Activated CD8-positive, alpha-beta memory T cell treated with anti-CD3 and anti-CD28 coated beads for 1 hour (primary cell): ENCODE measurements at regions not wholly inside any gene's neighbourhood (a gene's known extent, or its start where the extent isn't known, plus 50 kb on each side); places are given as distances from the start of the nearest gene placed in this dataset.

ENCODE experiments used
- DNase-seq, 2 donors: peaks; one replicate each; pipeline ENCODE4 v3.0.0-alpha.2; 2020; ENCODE audit warnings: low read depth in 1 of 2; ENCODE audit errors: extremely low read depth in 1 of 2

DNA sequence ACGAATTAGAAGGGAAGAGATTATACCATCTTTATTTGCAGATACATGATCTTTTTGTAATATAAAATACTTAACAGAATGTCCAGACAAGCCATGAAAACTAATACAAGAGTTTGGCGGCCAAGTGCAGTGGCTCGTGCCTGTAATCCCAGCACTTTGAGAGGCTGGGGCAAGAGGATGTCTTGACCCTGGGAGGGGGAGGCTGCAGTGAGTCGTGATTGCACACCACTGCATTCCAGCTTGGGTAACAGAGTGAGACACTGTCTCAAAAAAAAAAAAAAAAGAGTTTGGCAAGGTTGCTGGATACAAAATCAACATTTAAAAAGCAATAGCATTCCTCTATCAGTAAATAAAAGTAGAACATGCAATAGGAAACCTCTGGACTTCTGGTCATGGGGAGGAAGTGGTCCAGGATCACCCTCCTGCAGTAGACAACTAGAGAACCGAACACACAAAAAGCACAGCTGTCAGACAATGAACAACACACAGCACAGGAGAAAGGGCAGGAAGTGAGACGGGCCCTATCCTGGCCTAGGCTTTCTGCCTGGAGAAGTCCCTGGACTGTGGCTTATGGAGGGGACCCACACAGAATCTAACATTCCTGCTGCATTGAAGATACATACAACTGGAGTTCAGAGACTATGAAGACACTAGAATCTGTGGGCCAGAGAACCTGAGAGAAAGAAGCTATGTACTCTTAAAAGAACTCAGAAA is 118.9 kb upstream of the ARL4C start:
- no peak for DNase-seq

DNA sequence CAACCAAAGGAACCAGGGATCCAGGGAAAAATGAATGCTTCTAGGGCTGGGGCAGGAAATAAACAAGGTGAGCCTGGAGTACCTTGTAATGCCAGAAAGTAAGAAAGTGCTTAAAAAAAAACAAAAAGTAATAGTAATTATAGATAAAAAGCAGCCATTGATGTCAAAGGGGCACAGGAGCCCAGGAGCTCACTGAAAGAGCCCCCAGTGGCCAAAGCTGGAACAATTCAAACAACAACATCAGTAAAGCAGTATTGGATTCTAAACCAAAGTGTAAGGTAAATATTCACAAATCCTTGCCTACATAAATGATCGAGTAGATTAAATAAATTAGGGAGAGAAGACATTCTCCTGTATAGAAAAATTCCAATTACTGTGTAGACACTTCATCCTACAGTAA is 114.3 kb upstream of the ARL4C start:
- no peak for DNase-seq

DNA sequence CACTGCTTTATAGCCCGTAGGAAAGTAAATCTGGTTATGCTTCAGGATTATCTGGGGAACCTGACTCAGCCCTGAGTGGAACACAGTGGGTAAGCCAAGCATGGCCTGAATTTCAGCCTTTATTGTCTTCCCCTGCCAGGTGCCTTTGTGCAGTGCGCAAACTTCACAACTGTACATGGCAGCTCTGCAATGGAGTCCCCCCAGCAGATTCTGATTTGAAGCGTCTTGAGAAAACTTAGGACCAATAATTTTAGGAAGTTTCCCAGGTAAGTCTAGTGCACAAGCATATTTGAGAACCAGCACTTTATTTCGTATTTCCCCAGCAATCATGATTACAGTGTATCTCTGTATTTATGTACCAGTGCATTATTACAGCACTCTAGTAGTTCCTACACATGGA is 112.1 kb upstream of the ARL4C start:
- no peak for DNase-seq

DNA sequence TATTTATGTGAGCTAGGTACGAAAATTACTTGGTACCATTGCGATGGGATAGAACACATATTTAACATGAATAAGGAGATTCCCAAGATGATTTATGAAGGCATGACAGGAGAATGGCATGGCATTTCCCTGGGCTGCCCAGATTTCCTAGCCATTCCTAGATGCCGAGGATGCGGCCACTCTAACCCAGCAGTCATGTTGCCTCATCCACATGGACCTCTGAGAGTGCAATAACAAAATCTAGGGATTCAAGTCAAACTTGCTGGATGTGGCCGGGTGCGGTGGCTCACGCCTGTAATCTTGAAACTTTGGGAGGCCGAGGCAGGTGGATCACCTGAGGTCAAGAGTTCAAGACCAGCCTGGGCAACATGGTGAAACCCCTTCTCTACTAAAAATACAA is 110.8 kb upstream of the ARL4C start:
- DNase-seq: no peak

DNA sequence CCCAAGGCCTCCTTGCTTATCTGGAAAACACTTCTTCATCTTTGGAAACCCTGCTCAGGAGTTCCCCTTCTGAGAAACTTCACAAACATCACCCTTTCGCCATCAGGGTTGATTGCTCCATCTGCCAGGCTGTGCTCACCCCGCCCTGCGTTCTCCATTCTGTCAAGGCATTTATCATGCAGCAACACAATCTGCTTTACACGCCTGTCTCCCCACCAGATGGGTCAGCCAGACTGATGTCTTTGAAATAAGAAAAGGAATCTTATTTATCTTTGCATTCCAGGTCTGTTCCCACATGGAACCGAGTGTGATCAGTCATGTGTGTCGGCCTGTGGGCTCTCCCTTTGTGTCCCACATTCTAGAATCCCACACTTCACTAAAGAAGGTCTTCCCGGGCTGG is 110.0 kb upstream of the ARL4C start:
- no peak for DNase-seq

DNA sequence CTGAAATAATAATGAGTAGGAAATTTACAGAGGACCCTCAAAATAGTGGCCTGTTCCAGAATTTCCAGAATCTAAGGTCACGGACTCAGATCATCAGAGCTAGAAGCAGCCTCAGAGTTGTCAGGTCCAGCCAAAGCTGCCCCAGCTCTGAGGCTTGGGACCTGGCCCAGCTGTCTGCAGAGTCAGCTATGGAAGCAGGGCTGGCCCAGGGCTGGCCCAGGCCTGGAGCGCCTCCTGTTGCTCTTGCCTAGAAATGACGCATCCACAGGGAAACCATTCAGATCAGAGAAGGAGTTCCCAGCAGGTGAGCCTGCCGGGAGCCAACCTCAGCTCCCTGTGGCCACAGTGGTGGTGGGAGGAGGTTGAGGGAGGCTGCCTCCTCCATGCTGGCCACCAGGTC is 106.7 kb upstream of the ARL4C start:
- DNase-seq: no peak

DNA sequence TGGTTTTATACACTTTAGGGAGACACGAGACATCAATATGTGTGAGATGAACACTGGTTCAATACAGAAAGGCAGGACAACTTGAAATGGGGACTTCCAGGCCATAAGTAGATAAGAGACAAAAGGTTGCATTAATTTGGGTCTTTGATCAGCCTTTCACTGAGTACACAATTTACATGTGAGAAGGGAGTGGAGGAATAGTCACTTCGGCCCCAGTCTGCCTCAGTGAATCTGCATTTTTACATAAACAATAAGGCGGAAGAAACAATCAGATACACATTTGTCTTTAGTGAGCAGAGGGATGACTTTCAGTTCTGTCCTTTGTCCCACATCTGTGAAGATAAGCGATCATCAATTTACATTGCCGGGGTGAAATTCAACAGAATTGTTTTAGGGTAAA is 104.3 kb upstream of the ARL4C start:
- DNase-seq: no peak

DNA sequence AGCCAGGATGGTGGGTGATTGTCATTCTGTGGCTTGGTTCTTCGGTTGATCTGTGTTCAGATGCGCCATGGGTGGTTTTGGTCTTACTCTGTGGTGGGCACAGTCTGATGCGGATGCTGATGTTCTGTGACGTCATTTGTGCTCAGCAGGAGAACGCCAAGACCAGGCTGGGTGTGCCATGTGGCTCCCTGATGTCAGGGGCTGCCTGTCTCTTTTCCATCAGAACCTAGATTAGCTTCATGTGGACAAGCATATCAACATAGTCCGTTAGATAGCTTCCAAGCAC is 100.6 kb upstream of the ARL4C start:
- DNase-seq: no peak

DNA sequence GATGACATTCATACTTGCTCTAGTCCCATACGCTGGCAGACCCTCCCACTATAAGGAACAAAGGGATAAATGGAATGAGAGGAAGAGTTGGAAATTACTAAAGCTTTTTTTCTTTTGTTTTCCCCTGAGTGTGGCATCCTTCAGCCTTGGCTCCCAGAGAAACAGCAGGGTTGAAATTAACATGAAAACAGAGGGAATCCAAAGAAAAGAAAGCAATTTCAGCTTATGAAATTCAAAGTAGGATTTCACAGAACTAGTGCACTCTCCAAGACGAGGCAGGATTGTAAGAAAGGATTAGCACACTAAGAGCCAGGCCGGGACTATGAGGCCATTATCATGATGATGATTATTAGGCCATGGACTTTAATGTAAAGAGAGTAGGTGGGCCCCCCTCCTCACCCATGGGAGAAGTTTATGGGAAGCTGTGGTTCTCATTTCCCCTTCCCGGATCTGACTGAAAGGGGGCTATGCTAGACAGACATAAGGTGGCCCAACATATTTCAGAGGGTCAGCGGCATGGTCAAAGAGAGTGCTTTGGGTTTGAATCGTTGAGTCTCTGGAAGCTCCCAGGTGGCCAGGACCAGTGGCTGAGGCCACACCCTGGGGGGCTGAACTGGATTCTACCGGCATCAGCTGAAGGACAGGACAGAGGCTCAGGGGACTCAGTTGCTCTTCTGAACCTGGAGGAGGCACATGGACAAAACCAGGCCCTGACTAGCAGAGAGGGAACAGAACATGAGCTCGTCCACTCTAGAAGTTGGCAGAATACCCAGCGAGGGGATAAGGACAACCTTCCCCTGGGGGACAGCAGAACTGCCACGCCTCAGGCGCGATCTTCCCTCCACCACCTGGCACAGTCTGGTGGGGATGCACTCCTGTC is 100.1 kb upstream of the ARL4C start:
- DNase-seq: no peak

DNA sequence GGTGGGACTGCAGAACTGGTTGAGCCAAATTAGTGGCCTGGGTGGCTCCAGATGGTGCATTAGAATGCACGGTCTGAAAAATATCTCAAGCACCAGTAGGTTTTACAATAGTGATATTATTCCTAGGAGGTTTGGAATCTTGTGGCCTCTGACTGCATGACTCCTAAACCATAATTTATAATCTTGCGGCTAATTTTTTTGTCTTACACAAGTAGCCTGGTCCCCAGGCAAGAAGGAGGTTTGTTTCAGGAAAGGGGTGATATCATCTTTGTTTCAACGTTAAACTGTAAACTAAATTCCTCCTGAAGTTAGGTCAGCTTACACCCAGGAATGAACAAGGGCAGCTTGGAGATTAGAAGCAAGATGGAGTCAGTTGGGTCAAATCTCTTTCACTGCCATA is 98.9 kb upstream of the ARL4C start:
- no peak for DNase-seq

DNA sequence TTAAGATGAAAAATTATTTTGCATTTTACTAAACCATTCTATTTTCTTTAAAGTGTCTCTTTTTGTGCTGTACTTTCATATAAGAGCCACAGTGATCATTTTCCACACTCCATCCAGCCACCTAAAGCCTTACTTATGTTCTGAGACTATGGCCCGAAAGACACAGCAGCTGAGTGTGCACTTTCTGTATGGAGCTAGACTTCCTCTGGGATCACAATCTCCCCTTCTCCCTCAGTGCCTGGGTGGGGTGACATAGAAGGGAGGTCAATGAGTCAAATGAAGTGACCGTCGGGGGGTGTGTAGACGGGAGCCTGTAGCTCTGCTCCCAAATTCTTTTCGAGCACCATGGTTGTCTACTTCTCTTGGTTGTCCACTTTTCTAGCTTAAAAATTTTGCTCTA is 97.8 kb upstream of the ARL4C start:
- DNase-seq: no peak

DNA sequence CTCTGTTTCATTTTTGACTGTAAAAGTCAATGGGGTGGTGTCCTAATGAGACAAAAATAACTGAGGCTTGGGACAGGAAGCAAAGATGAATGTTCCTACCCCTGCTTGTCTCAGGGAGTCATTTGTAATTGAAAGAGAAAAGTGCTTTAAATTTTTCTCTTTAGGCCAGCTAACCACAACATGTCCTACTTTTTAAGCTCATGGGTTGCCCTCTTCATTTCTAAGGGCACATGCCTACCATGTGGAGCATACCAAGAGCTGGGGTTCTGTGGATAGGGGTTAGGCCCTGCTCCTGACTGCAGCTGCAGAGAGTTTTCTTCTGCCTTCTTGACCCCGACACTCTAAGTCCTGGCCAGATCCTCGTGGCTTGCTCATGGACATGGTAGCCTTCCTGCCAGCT is 96.8 kb upstream of the ARL4C start:
- no peak for DNase-seq

DNA sequence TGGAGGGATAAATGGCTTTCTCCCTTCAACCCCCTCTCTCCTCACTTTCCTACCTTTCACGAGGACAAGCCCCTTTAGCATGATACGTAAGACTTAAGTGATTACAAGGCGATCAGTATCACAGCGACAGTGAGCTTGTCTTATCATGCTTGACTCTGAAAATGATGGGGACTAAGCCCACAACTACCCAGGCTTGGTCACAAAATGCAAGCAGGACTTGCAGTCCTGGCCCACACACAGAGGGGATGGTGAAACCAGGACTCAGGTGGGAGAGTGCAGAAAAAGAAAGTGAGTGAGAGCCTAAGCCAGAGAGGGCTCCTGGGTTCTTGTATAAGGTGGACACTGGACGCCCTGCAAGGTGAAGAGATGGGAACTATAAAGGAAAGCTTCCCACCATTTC is 95.7 kb upstream of the ARL4C start:
- DNase-seq: no peak

DNA sequence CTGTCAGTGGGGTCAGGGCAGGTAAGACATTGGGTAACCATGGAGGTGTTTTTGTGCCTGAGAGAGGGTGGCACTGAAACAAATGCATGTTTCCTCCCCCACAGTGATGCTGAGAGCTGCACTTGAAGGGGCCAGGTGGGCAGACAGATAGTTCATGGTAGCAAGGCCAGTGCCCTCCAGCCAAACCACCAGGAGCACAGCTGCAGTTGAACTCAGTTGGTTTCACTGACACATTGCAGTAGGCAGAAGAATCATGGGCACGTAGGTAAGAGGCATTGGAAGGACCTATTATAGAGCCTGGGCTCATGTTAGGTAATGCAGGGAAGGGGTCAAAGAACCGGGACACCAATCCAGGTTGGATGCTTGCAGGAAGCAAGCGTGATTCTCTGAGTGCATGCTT is 93.2 kb upstream of the ARL4C start:
- DNase-seq: no peak

DNA sequence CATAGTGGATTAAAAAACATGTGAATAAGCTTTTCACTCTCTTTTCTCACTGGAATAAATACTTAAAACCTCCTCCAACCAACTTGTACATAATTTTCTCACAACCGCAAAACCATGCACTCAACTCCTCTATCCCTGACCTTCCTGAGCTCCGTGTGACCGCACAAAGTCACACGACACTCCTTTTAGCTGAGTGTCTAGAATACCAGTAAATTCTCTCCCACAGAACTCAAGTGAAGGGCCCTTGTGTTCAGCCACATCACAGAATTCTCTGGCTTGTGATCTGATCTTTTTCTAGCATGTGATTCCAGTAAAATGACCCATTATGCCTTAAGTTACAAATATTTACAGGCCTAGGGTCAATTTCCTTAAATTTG is 91.2 kb upstream of the ARL4C start:
- no peak for DNase-seq

DNA sequence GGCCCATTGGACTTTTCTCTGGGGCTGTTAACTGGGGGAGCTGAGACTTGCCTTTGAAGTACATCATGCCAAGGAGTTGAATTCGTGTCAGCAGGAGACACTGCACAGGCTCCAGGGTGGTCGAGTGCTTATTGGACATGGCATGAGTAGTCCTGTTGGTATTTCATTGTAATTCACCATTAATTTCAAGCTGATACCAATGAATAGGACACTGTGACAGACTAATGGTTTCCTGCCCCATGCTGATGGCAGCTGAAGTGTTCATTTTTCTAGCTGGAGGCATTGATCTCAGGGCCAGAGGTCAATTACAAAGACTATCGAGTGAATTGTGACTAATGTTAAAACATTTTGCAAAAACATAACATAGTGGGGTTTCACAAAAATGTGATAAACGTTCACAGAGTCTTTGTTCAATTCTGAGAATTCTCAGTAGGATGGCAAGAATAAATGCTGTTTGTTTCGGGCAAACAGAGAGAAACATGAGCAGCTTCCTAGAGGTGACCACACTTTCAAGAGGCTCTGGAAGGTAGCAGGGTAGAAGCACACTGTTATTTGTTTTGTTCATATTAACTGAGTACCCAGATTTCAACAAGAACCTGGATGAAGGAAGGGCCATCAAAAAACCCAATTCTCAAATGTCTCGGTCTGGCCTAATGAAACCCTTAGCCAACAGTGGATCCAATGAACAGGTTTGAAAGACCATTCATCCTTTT is 90.6 kb upstream of the ARL4C start:
- DNase-seq: no peak

DNA sequence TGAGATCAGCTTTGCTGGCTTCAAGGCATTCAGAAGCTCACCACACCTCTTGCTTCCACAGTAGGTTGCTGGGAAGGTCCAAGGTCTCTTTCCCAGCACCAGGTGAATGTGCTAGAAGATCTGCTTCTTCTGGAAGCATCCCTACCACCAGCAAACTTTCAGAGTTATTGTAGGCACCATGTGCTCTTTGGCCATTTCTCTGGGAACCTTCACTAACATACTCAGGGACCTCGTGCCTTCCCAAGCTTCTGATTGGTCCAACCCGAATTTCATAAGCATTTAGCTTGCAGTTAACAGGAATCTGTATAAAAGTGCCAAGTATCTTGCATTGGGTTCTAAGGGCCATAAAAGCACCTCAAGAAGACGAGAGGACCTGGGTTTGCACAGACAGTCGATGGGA is 86.5 kb upstream of the ARL4C start:
- DNase-seq: no peak

DNA sequence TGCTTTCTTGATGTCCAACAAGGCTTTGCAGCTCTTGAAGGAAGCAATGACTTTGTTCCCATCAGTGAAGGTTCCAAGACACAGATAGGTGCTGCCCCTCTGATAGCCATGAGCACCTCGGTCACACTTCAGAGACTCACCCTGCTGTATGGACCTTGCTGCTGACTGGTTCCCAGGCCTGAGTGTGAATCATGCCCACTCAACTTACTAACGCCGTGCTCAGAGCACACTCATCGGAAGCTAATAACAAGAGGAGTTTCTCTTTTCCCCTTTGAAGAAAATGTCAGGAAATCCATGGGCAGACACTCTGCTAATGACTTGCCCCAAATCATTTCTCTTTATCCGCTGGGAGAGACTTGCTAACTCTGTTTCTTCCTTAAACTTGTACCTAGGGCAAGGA is 83.8 kb upstream of the ARL4C start:
- DNase-seq: no peak

DNA sequence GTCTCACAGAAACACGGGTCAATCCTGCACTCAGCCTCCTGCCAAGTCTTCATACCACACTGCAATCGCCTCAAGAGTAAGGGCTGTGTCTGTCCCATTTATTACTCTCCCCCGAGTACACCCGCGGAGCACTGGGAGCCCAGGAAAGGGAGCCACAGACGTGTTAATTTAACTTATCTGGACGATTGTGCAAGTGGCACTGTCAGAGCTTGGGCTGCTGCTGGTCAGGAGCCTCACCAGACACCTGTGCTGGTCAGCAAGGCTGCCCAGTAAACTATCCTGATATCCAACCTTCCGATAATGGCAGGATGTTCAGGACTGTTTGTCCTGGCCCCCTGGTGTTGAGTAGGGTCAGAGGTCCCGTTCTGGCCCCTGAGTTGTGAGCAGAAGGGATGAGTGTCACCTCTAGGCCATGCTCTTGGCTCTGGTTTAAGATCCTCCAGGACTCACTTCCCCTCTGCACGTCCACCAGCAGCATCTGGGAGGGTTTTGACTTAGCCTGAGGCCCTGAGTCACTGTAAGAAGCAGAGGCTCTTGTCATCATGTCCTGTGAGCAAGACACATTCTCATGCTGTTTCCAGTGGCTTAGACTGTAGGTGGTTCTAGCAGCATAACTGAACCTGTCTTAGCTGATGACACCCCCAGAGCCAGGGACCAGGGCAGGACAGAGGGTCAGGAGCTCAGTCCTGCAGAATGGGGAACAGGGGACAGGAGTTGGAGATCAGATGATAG is 82.5 kb upstream of the ARL4C start:
- no peak for DNase-seq

DNA sequence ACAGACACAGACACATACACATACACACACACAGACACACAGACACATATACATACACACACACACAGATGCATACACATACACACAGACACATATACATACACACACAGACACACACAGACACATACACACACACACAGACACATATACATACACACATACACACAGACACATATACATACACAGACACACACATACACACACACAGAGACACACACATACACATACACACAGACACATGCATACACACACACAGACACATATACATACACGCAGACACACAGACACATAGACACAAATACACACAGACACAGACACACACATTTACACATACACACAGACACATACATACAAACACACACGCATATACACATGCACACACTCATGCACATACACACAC is 81.5 kb upstream of the ARL4C start:
- no peak for DNase-seq

DNA sequence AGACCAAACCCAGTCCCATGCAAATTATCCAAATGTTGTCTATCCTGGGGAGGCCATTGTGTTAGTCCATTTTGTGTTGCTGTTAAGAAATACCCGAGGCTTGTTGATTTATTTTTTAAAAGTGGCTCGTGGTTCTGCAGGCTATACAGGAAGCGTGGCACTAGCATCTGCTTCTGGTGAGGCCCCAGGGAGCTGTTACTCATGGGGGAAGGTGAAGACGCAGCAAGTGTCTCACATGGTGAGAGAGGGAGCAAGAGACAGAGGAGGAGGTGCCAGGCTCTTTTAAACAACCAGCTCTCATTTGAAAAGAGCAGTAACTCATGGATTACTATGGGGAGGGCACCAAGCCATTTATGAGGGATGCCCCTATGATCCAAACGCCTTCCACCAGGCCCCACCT is 80.3 kb upstream of the ARL4C start:
- no peak for DNase-seq
